ENCODE measurements at regions not wholly inside any gene's neighbourhood (a gene's known extent, or its start where the extent isn't known, plus 50 kb on each side); places are given as distances from the start of the nearest gene placed in this dataset.

- ATAC-seq = no peak
- BruUV-seq (replicated peaks) = no TSS peak
- H3K36me3 ChIP-seq (ENCODE audit: control insufficient read depth in 2 of 2, insufficient read depth in 2 of 2, low read length in 1 of 2) = no peaks in the 10 kb centered on the region
- H3K27ac ChIP-seq (ENCODE audit: control insufficient read depth, insufficient read depth) = no peak overlapping the region
- RAD21 ChIA-PET (ENCODE audit: unreplicated experiment) = no interaction called here
- intact Hi-C loops (cut with micrococcal nuclease; ENCODE audit: unreplicated experiment) = no loop called here
- TF ChIP-seq STAT1 (conservative IDR thresholded peaks at IDR 0.05) (no peak), NRF1 (conservative IDR thresholded peaks at IDR 0.05; ENCODE audit: low read depth, low read length) (no peak), BRCA1 (IDR thresholded peaks at IDR 0.05; ENCODE audit: low read depth, low read length) (no peak), POLR2AphosphoS2 (IDR thresholded peaks at IDR 0.05; ENCODE audit: low read depth, low read length) (no peak), ZNF274 (IDR thresholded peaks at IDR 0.05; ENCODE audit: insufficient read depth, insufficient read length) (no peak), KAT2A (conservative IDR thresholded peaks at IDR 0.05; ENCODE audit: control insufficient read depth, low read depth, low read length) (no peak), PBX3 (IDR thresholded peaks at IDR 0.05; ENCODE audit: insufficient replicate concordance, low read depth, low read length) (no peak), SP1 (IDR thresholded peaks at IDR 0.05; ENCODE audit: low read depth, low read length) (no peak), ASH2L (IDR thresholded peaks at IDR 0.05; ENCODE audit: borderline replicate concordance, low read depth) (no peak), KLF5 (IDR thresholded peaks at IDR 0.05; ENCODE audit: partially characterized antibody) (no peak)
- H2AFZ ChIP-seq (ENCODE audit: control insufficient read depth, low read depth, low read length) = no peak overlapping the region
- no peaks in the 10 kb centered on the region for H3K79me2 ChIP-seq (ENCODE audit: control insufficient read depth, insufficient read depth, low read length)
- H3K4me2 ChIP-seq (ENCODE audit: control insufficient read depth, insufficient read depth) = no peak overlapping the region
- DNase-seq (ENCODE audit: low read depth, low spot score) = no peak
- no peaks in the 10 kb centered on the region for H3K4me1 ChIP-seq (ENCODE audit: control insufficient read depth, insufficient read depth, low read length)
- no peaks in the 10 kb centered on the region for H4K20me1 ChIP-seq (ENCODE audit: control insufficient read depth, insufficient read depth)
- no peaks in the 10 kb centered on the region; a peak in 1 of 4 replicates for H3K27me3 ChIP-seq (replicated peaks in 1 of 2; ENCODE audit: control insufficient read depth in 2 of 2, insufficient read depth in 2 of 2, low read length in 1 of 2)
- no peaks in the 10 kb centered on the region for H3K9me3 ChIP-seq (replicated peaks; ENCODE audit: control insufficient read depth, insufficient read depth, low read length)
- SMC1A ChIA-PET (ENCODE audit: uncharacterized antibody, unreplicated experiment) = no interaction called here
- POLR2A ChIA-PET = no interaction called here
- no peak overlapping the region for H3K4me3 ChIP-seq
- CTCF ChIA-PET = no interaction called here
- no peak overlapping the region for H3K9ac ChIP-seq (ENCODE audit: control insufficient read depth, insufficient read depth, low read length)
- FAIRE-seq = no peak
- in situ Hi-C loops (cut with MboI) = no loop called here
These were observed 174.1 kb downstream of the TFCP2L1 start for GRCh38 chr2:121110924-121111323.
